ENCODE measurements at regions not wholly inside any gene's neighbourhood (a gene's known extent, or its start where the extent isn't known, plus 50 kb on each side); places are given as distances from the start of the nearest gene placed in this dataset.

GRCh38 chr14:38442208-38442607 lies 186.3 kb upstream of the CLEC14A start:
- H3K36me3 ChIP-seq (ENCODE audit: control insufficient read depth in 2 of 2, insufficient read depth in 1 of 2, low read length in 2 of 2) = no peaks in the 10 kb centered on the region
- H3K9me3 ChIP-seq (ENCODE audit: control insufficient read depth, insufficient read depth, low read depth, low read length) = no peaks in the 10 kb centered on the region
- H3K4me1 ChIP-seq (ENCODE audit: control insufficient read depth, insufficient read depth, low read length) = no peaks in the 10 kb centered on the region
- POLR2A ChIA-PET = no interaction called here
- no peak overlapping the region for H3K4me3 ChIP-seq (ENCODE audit: low read depth, low read length)
- no peak overlapping the region for H3K27ac ChIP-seq (ENCODE audit: extremely low read depth, low read depth, low read length)
- no peak for TF ChIP-seq ZNF426 (tag by site-specific recombination; IDR thresholded peaks at IDR 0.05)
- no peak for TF ChIP-seq ZBTB26 (tag by site-specific recombination; optimal IDR thresholded peaks at IDR 0.05)
- no peak for TF ChIP-seq ZNF157 (tag by site-specific recombination; IDR thresholded peaks at IDR 0.05)
- TF ChIP-seq ZNF433 (tag by site-specific recombination; IDR thresholded peaks at IDR 0.05; ENCODE audit: low read depth) = no peak
- TF ChIP-seq PRDM6 (tag by site-specific recombination; IDR thresholded peaks at IDR 0.05) = no peak
- no peak for TF ChIP-seq ZNF658 (tag by site-specific recombination; IDR thresholded peaks at IDR 0.05)
- TF ChIP-seq ZNF350 (tag by site-specific recombination; IDR thresholded peaks at IDR 0.05) = no peak
- TF ChIP-seq REPIN1 (tag by site-specific recombination; IDR thresholded peaks at IDR 0.05; ENCODE audit: low read depth) = no peak
- no peak for TF ChIP-seq ZNF184 (tag by site-specific recombination; IDR thresholded peaks at IDR 0.05)
- CTCF ChIA-PET = no interaction called here

GRCh38 chr14:38432186-38432585 lies 176.3 kb upstream of the CLEC14A start:
- Histone ChIP-seq H3K4me3 (ENCODE audit: low read depth, low read length) (no peak overlapping the region), H3K36me3 (ENCODE audit: control insufficient read depth in 2 of 2, insufficient read depth in 1 of 2, low read length in 2 of 2) (no peaks in the 10 kb centered on the region), H3K27ac (ENCODE audit: extremely low read depth, low read depth, low read length) (no peak overlapping the region), H3K9me3 (ENCODE audit: control insufficient read depth, insufficient read depth, low read depth, low read length) (no peaks in the 10 kb centered on the region), H3K4me1 (ENCODE audit: control insufficient read depth, insufficient read depth, low read length) (no peaks in the 10 kb centered on the region)
- TF ChIP-seq ZNF24 (tag by site-specific recombination; IDR thresholded peaks at IDR 0.05) = no peak
- TF ChIP-seq ZNF549 (tag by site-specific recombination; IDR thresholded peaks at IDR 0.05) = no peak
- ChIA-PET CTCF (no interaction called here), POLR2A (no interaction called here)

GRCh38 chr14:38431156-38431555 lies 175.3 kb upstream of the CLEC14A start:
- ChIA-PET CTCF (no interaction called here), POLR2A (no interaction called here)

More at GRCh38 chr14:38431156-38431555, 175.3 kb upstream of the CLEC14A start:
- no peak overlapping the region for H3K27ac ChIP-seq (ENCODE audit: extremely low read depth, low read depth, low read length)
- H3K36me3 ChIP-seq (ENCODE audit: control insufficient read depth in 2 of 2, insufficient read depth in 1 of 2, low read length in 2 of 2) = no peaks in the 10 kb centered on the region
- H3K4me3 ChIP-seq (ENCODE audit: low read depth, low read length) = no peak overlapping the region
- H3K9me3 ChIP-seq (ENCODE audit: control insufficient read depth, insufficient read depth, low read depth, low read length) = no peaks in the 10 kb centered on the region
- no peaks in the 10 kb centered on the region for H3K4me1 ChIP-seq (ENCODE audit: control insufficient read depth, insufficient read depth, low read length)
- no peak for TF ChIP-seq ZNF473 (tag by site-specific recombination; IDR thresholded peaks at IDR 0.05)
- TF ChIP-seq ZNF704 (tag by site-specific recombination; IDR thresholded peaks at IDR 0.05) = no peak
- no peak for TF ChIP-seq ZNF2 (tag by site-specific recombination; IDR thresholded peaks at IDR 0.05)
- TF ChIP-seq PATZ1 (tag by site-specific recombination; IDR thresholded peaks at IDR 0.05) = no peak
- TF ChIP-seq ZNF692 (tag by site-specific recombination; IDR thresholded peaks at IDR 0.05) = no peak
- TF ChIP-seq ZNF19 (tag by site-specific recombination; IDR thresholded peaks at IDR 0.05; ENCODE audit: low read depth) = no peak
- no peak for TF ChIP-seq YY2 (tag by site-specific recombination; IDR thresholded peaks at IDR 0.05)
- no peak for TF ChIP-seq ZNF707 (tag by site-specific recombination; IDR thresholded peaks at IDR 0.05)
- no peak for TF ChIP-seq ZNF596 (tag by site-specific recombination; IDR thresholded peaks at IDR 0.05)

Measured in HEK293 (cell line).